Endothelial cell (in vitro differentiated cells): ENCODE measurements at regions not wholly inside any gene's neighbourhood (a gene's known extent, or its start where the extent isn't known, plus 50 kb on each side); places are given as distances from the start of the nearest gene placed in this dataset.

ENCODE experiments used
- DNase-seq: peaks from one replicate; pipeline ENCODE4 v3.0.0; 2021; ENCODE audit warnings: low spot score
- H3K27ac Mint-ChIP-seq: one replicate; pipeline ENCODE4 v1.8.0; 2021; ENCODE audit warnings: mixed read lengths, inconsistent platforms; ENCODE audit not compliant: unreplicated experiment
- H3K27me3 Mint-ChIP-seq: one replicate; pipeline ENCODE4 v1.8.0; 2021; ENCODE audit warnings: mild to moderate bottlenecking, moderate library complexity, mixed read lengths, inconsistent platforms; ENCODE audit not compliant: unreplicated experiment
- H3K36me3 Mint-ChIP-seq: one replicate; pipeline ENCODE4 v1.8.0; 2021; ENCODE audit warnings: mild to moderate bottlenecking, low read depth, mixed read lengths, inconsistent platforms; ENCODE audit not compliant: unreplicated experiment
- H3K4me1 Mint-ChIP-seq: one replicate; pipeline ENCODE4 v1.8.0; 2021; ENCODE audit warnings: mild to moderate bottlenecking, mixed read lengths, inconsistent platforms; ENCODE audit not compliant: unreplicated experiment
- H3K4me3 Mint-ChIP-seq: one replicate; pipeline ENCODE4 v1.8.0; 2021; ENCODE audit warnings: mild to moderate bottlenecking, mixed read lengths, inconsistent platforms; ENCODE audit not compliant: unreplicated experiment
- H3K9me3 Mint-ChIP-seq: one replicate; pipeline ENCODE4 v1.8.0; 2021; ENCODE audit warnings: mixed read lengths, inconsistent platforms; ENCODE audit not compliant: unreplicated experiment
- CTCF ChIP-seq: fragments of 200-600 bp; sonication (generic); IDR thresholded peaks from one replicate; pipeline ENCODE4 v1.5.0; 2021; ENCODE audit warnings: antibody characterized with exemption; ENCODE audit not compliant: unreplicated experiment

- DNase-seq = no peak
- Mint-ChIP-seq H3K4me1 (no peaks in the 10 kb centered on the region), H3K36me3 (no peaks in the 10 kb centered on the region), H3K27me3 (no peaks in the 10 kb centered on the region), H3K9me3 (no peaks in the 10 kb centered on the region), H3K27ac (no peak overlapping the region), H3K4me3 (no peak overlapping the region)
- no peak for TF ChIP-seq CTCF
Measured at GRCh38 chr12:91478500-91478899, 295.9 kb upstream of the DCN start.

GRCh38 chr12:91467686-91468085, 285.1 kb upstream of the DCN start:
- H3K27me3 Mint-ChIP-seq = peaks cover 1% of the 10 kb centered on the region
- DNase-seq = no peak

GRCh38 chr12:91461061-91461460, 278.4 kb upstream of the DCN start:
- no peaks in the 10 kb centered on the region for H3K36me3 Mint-ChIP-seq
- TF ChIP-seq CTCF = no peak
- no peaks in the 10 kb centered on the region for H3K9me3 Mint-ChIP-seq
- H3K27ac Mint-ChIP-seq = no peak overlapping the region
- DNase-seq = no peak
- no peaks in the 10 kb centered on the region for H3K4me1 Mint-ChIP-seq
- H3K4me3 Mint-ChIP-seq = no peak overlapping the region
- no peaks in the 10 kb centered on the region for H3K27me3 Mint-ChIP-seq

More at GRCh38 chr12:91467686-91468085, 285.1 kb upstream of the DCN start:
- H3K4me3 Mint-ChIP-seq = no peak overlapping the region
- no peaks in the 10 kb centered on the region for H3K9me3 Mint-ChIP-seq
- H3K36me3 Mint-ChIP-seq = no peaks in the 10 kb centered on the region
- no peaks in the 10 kb centered on the region for H3K4me1 Mint-ChIP-seq
- H3K27ac Mint-ChIP-seq = no peak overlapping the region
- no peak for TF ChIP-seq CTCF

- H3K27ac Mint-ChIP-seq = no peak overlapping the region
- H3K36me3 Mint-ChIP-seq = no peaks in the 10 kb centered on the region
- no peak overlapping the region for H3K4me3 Mint-ChIP-seq
- TF ChIP-seq CTCF = no peak
- H3K27me3 Mint-ChIP-seq = no peaks in the 10 kb centered on the region
- no peaks in the 10 kb centered on the region for H3K4me1 Mint-ChIP-seq
- no peaks in the 10 kb centered on the region for H3K9me3 Mint-ChIP-seq
- DNase-seq = no peak
Measured at GRCh38 chr12:91460469-91460868, 277.9 kb upstream of the DCN start.

GRCh38 chr12:91455321-91455720, 272.7 kb upstream of the DCN start:
- Mint-ChIP-seq H3K36me3 (no peaks in the 10 kb centered on the region), H3K27ac (no peak overlapping the region), H3K4me1 (no peaks in the 10 kb centered on the region), H3K9me3 (no peaks in the 10 kb centered on the region), H3K27me3 (no peaks in the 10 kb centered on the region), H3K4me3 (no peak overlapping the region)
- no peak for TF ChIP-seq CTCF
- no peak for DNase-seq
